AG10803 (cell line): ENCODE measurements at regions not wholly inside any gene's neighbourhood (a gene's known extent, or its start where the extent isn't known, plus 50 kb on each side); places are given as distances from the start of the nearest gene placed in this dataset.

ENCODE experiments used
- DNase-seq: peaks from one replicate; pipeline ENCODE4 v3.0.0; 2010; ENCODE audit warnings: low read depth
- H3K4me3 ChIP-seq: 2 replicates; pipeline ENCODE4 v1.5.1; 2011; ENCODE audit warnings: mild to moderate bottlenecking, low read length, control low read depth
- CTCF ChIP-seq: conservative IDR thresholded peaks from 2 replicates; pipeline ENCODE4 v1.5.1; 2011; ENCODE audit warnings: mild to moderate bottlenecking, low read length, control low read depth, inconsistent platforms

DNA sequence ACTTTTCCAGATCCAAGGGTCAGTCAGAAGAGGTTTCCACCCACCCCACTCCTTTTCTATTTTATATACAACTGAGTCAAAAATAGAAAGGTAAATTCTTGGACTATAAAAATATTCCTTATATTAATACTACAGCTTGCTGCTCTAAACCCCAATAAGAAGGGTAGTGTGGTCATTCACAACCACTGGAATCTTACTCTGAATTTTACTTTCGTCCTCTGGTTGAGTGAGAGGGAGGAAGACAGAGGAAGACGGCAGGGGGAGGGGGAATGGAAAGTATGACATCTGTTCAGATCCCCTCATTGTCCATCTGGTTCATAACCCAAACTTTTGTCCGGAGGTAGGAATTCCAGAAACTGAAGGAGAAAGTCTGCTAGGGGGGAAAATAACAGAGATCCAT lies 67.2 kb downstream of the MAF start:
- TF ChIP-seq CTCF: no peak
- H3K4me3 ChIP-seq: no peak overlapping the region
- DNase-seq: no peak

DNA sequence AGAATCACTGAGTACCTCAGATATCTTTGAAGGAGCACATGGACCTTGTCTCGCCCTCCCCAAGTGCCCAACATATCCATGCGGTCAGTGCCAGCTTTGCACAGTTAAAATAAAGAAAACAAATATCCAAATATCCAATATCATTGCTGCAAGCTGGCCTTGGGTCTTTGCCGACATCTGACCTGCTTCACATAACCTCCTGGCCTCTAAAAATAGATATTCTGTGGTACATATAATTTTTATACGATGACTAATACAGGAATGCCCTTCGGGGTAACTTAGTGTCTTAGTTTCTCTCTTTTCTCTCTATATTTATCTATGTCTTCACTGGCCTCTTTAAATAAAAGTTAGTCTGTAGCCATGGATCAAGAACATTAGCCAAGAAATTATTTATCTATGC lies 67.8 kb downstream of the MAF start:
- no peak for DNase-seq
- no peak for TF ChIP-seq CTCF
- H3K4me3 ChIP-seq: no peak overlapping the region

- H3K4me3 ChIP-seq: no peak overlapping the region
- TF ChIP-seq CTCF: no peak
- DNase-seq: no peak
These were observed 68.3 kb downstream of the MAF start for GRCh38 chr16:79532273-79532672.

- TF ChIP-seq CTCF: no peak
- DNase-seq: no peak
- no peak overlapping the region for H3K4me3 ChIP-seq
These were observed 72.2 kb downstream of the MAF start for GRCh38 chr16:79528338-79528737.

DNA sequence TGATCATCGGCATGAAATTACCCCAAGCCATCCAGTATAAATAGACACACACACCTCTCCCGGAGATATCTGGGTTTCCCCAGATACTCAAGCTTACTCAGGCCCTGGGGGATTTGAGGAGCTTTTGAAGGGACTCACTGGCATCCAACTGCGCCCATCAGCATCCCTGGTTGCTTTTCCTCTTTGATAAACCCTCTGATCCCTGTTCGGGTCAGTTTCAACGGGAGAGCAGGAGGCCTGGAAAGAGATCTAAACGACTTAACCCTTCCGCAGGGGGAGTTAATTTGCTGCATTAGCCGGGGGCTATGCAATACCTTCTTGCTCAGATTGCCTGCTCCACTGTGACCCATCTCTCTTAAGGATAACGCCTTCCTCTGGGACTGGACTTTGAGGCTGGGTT lies 76.6 kb downstream of the MAF start:
- no peak overlapping the region for H3K4me3 ChIP-seq
- TF ChIP-seq CTCF: no peak
- DNase-seq: no peak

- no peak for DNase-seq
- TF ChIP-seq CTCF: no peak
These were observed 81.1 kb downstream of the MAF start for GRCh38 chr16:79519448-79519847.

DNA sequence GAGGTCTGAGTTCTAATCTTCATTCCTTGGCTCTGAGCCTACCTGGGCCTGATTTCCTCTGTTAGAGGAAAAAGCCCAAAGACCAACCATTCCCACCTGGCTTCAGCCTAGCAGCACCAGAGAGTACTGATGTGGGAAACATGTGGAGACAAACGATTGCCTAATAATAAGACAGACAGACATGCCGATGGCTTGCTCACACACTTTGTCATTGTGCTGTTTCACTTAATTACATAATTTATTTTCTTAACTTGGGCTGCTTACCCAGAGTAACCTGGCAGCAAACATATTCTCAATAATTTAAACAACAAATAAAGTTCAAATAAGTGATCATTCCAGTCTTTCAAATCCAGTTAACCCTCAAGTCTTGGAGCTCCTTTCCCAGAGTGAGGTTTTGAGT lies 83.4 kb downstream of the MAF start:
- H3K4me3 ChIP-seq: no peak overlapping the region
- TF ChIP-seq CTCF: no peak
- no peak for DNase-seq

More at GRCh38 chr16:79519448-79519847, 81.1 kb downstream of the MAF start:
- no peak overlapping the region for H3K4me3 ChIP-seq
